ENCODE measurements at regions not wholly inside any gene's neighbourhood (a gene's known extent, or its start where the extent isn't known, plus 50 kb on each side); places are given as distances from the start of the nearest gene placed in this dataset.

GRCh38 chr4:63122955-63123354 lies 1286.3 kb downstream of the TECRL start (continued):
- TF ChIP-seq FUBP1 (CRISPR knock-in tag; IDR thresholded peaks at IDR 0.05; ENCODE audit: borderline replicate concordance) = no peak
- TF ChIP-seq ZC3H13 (CRISPR knock-in tag; IDR thresholded peaks at IDR 0.05) = no peak
- TF ChIP-seq ZMYM2 (CRISPR knock-in tag; IDR thresholded peaks at IDR 0.05) = no peak
- TF ChIP-seq ATF4 (CRISPR knock-in tag; IDR thresholded peaks at IDR 0.05) = no peak
- TF ChIP-seq MTA1 (CRISPR knock-in tag; IDR thresholded peaks at IDR 0.05; ENCODE audit: borderline replicate concordance) = no peak
- no peak for TF ChIP-seq CBX1 (IDR thresholded peaks at IDR 0.05; ENCODE audit: low read depth)
- no peak for TF ChIP-seq ETV6 (CRISPR knock-in tag; conservative IDR thresholded peaks at IDR 0.05)
- no peak for TF ChIP-seq ZNF619 (CRISPR knock-in tag; IDR thresholded peaks at IDR 0.05)
- no peak for TF ChIP-seq PPARG (CRISPR knock-in tag; conservative IDR thresholded peaks at IDR 0.05)
- no peak for TF ChIP-seq THAP7 (CRISPR knock-in tag; IDR thresholded peaks at IDR 0.05)
- TF ChIP-seq GLMP (CRISPR knock-in tag; IDR thresholded peaks at IDR 0.05; ENCODE audit: borderline replicate concordance) = no peak
- TF ChIP-seq JUNB (CRISPR knock-in tag; IDR thresholded peaks at IDR 0.05; ENCODE audit: borderline replicate concordance) = no peak

All from HepG2 (cell line).